ENCODE measurements at regions not wholly inside any gene's neighbourhood (a gene's known extent, or its start where the extent isn't known, plus 50 kb on each side); places are given as distances from the start of the nearest gene placed in this dataset.
"Not testable (repeated sequence)": the region's sequence is repeated elsewhere in the genome, so short reads cannot be mapped to it uniquely, and the experiment has no call there.

DNA sequence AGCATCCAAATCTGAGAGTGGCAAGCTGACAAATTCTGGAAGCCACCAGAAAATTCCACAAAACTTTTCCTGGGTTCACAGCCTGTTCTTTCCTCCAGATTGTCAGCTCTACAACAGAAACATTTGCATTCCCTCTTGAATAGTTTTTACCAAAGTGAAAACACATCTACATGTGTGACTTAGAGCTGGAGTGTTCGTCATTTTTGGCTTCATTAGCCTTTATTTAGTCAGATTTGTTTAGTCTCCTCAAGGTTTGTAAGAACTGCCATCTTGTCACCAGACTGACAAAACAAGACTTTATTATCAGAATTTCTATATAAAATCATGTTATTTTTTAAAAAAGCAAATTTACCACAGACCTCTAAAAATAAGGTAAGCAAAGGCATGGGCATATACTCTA is 347.3 kb downstream of the TRIM36 start:
- no peak for DNase-seq (ENCODE audit: low spot score)

- no peak for DNase-seq (ENCODE audit: low spot score)
These were observed 379.3 kb downstream of the TRIM36 start for GRCh38 chr5:114790403-114790792.

DNA sequence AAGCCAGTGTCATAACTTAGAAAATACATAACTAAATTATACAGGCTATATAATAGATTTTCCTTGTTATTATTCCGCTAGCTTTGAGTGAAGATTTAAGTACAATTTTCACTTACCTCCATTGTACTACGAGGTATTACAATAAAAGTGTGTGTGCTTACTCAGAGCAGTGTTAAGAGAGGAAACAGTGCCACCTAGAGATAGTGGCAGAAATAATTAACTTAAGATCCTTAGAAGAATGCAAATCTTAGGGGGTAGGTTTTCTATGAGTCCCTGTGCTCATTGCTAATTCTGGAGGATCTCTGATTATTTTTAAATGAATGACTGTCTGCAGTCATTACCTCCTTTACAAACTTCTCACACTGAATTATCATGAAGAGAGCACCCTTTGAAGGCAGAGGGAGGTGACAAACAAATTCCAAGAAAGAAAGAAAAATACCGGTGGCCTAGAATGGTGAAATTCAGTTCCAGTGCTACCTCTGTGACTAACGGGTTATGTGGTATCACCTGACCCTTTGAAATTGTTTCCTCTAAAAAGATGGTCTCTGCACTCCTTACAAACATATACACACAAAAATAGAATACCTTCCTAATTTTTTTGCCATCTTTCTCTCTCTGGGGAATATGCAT is 379.8 kb downstream of the TRIM36 start:
- peak; percentile 39 for DNase-seq (ENCODE audit: low spot score)

DNA sequence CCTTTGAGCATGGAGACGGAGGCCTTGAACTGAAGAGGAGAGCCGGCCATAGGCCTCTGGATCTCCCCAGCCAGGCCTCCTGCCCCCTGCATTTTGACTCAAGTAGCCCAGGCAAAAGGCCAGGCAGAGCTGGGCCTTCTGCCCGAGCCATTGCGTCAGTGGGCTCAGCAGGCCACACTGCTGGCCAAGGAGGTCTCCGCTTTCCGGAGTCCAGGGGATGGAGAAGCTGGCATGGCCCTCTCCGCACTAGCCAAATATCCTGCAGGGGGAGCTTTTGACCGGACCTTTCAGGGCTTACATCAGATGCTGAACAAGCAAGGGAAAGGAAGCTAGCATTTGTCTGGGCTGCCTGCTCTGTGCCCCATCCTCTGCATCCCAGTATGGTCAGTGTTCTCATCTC is 386.8 kb downstream of the TRIM36 start:
- DNase-seq (ENCODE audit: low spot score): no peak

DNA sequence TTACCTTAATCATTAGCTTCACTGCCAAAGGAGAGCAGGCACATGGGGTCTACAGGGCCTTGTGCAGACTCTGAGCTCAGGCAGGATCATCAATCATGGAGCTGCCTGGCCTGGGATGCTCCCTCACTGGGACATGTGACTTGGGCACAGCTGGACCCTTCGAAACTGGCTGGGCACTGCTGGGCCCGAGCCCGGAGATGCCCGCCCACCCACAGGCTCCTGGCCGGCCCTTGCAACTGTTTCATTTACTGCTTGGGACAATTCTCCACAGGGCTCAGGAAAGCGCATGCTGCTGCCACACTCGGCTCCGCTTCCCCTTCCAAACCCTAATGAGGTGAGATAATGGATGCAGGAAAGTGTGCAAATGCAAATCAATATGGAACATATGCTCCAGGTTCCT is 387.5 kb downstream of the TRIM36 start:
- no peak for DNase-seq (ENCODE audit: low spot score)

DNA sequence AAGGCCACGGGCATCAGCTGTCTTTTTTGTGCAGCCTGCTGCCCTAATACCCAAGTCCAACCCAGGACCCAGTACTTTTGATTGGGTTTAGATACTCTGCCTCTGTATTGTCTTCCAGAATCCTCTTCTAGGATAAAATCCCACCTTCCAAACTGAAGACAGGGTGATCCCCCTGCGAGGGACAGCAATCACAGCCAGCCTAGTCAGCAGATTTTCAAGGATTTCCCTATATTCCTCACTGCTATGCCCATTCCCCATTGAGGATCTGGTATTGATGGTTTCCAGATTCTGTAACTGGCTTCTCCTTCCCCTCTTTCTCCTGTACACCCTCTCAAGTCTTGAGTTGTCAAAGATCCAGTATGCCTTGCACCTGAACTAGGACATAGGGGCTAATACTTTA is 389.4 kb downstream of the TRIM36 start:
- no peak for DNase-seq (ENCODE audit: low spot score)

DNA sequence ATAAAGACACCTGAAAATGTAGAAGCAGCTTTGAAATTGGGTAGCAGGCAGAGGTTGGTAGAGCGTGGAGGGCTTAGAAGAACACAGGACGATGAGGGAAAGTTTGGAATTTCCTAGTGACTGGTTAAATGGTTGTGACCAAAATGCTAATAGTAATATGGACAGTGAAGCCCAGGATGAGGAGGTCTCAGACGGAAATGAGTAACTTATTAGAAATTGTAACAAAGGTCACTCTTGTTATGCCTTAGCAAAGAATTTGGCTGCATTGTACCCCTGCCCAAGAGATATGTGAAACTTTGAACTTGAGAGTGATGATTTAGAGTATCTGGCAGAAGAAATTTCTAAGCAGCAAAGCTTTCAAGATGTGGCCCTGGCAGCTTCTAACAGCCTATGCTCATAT is 382.5 kb downstream of the KCNN2 start:
- DNase-seq (ENCODE audit: low spot score): no peak

- no peak for DNase-seq (ENCODE audit: low spot score)
These were observed 372.4 kb downstream of the KCNN2 start for GRCh38 chr5:114734238-114734637.

DNA sequence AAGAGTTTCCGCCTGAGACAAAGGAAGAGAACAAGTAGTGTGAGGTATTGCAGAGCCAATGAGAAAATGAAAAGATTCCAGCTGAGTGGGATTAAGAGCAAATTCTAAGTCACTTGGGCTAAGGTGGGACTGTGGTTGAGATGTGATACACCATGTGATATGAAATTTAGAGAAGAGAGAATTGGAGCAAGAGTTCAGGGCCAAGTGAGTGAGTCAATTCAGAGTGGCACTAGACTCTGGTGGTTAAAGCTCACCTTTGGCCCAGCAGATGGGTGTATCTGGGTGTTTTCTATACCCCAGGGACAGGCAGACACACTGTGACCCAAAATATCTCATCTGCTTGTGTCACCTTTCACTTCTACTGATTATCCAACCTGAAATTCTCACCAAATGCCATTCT is 368.1 kb downstream of the KCNN2 start:
- no peak for DNase-seq (ENCODE audit: low spot score)

DNA sequence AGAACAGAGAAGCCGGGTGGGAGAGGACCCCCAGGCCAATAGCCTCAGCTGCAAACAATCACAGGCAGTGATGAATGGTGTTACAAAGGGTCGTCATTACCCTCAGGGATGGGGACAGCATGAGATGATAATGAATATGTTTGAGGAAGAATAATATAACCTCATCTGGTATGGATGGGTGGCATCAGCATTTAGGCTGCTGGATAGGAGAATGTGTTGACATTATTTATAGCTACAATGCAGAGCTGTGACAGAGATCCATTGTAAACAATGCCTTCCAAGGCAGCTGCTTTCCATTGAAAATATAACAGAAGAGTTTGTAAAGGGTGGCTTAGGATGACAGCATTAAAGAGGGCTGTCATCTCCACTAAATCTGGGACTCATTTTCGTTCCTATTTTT is 365.5 kb downstream of the KCNN2 start:
- DNase-seq (ENCODE audit: low spot score): no peak

DNA sequence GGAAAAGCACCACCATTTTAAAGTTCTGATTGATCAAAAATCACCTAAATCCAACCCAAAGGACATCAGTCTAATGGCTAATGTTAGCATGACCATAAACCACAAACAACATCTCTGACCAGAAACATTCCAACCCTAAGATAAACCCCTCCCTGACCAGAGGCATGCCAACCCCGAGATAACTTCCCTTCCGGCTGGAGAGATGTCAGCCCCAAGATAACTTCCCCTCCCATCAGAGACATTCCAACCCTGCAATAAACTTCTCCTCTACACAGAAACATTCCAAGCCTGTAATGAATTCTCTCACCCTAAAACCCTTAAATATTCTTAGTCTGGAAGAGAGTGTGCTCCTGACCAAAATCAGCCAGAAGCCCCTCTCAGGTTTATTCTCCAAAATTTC is 364.3 kb downstream of the KCNN2 start:
- DNase-seq (ENCODE audit: low spot score): no peak

GRCh38 chr5:114719268-114719667 is 357.4 kb downstream of the KCNN2 start:
- no peak for DNase-seq (ENCODE audit: low spot score)

DNA sequence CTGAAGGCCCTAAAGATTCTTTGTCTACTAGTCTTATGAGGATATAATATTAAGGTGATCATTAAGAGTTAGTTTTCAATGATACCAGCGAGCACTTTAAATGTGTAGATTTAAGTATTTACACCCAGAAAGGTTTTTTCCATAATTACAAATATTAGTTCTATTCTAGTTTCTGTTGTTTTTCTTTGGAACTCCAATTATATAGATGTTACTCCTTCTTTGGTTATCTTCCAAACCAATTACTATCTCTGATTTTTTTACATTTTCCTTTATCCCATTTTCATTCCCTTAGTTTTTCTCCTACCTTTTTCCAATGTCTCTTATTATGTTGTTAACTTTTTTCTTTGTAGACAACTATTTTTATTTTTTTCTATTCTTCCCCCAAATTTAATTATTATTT is 355.1 kb downstream of the KCNN2 start:
- no peak for DNase-seq (ENCODE audit: low spot score)

- not testable (repeated sequence) for DNase-seq (ENCODE audit: low spot score)
These were observed 342.5 kb downstream of the KCNN2 start for GRCh38 chr5:114704225-114704893.

DNA sequence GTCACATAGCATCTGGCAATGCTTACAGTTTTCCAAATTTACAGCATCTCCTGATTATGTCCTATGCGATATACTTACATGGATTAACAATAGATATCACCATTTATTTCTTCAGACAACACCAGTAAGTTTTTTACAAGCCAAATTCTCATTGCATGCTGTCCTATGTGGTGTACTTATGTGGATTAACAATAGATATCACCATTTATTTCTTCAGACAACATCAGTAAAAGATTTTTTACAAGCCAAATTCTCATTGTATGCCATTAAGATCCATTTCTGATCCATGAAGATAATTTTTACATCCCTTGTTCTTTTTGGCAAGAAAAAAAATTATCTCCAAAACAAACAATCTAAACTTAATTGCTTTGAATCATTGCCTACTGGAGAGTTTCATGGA is 340.9 kb downstream of the KCNN2 start:
- DNase-seq (ENCODE audit: low spot score): no peak

DNA sequence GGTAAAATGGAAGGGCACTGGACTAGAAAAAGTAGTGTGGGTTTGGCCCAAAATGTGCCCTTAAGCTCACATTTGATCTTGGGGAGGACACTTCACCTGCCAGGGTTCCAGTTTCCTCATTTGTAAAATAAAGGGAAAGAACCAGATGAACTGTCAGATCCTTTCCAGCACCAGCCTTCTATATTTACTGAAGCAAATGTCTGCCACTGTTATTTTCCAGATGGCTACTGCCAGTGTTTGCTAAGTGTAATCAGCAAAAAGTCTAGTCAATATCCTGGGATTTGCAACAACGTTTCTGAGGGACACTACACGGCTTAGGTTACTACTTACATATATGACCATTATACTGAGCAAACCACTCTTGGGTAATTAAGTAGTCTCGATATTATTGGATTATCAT is 340.3 kb downstream of the KCNN2 start:
- no peak for DNase-seq (ENCODE audit: low spot score)

GRCh38 chr5:114700823-114701222 is 339.0 kb downstream of the KCNN2 start:
- DNase-seq (ENCODE audit: low spot score): no peak

- DNase-seq (ENCODE audit: low spot score): no peak
These were observed 333.5 kb downstream of the KCNN2 start for GRCh38 chr5:114695292-114695904.

DNA sequence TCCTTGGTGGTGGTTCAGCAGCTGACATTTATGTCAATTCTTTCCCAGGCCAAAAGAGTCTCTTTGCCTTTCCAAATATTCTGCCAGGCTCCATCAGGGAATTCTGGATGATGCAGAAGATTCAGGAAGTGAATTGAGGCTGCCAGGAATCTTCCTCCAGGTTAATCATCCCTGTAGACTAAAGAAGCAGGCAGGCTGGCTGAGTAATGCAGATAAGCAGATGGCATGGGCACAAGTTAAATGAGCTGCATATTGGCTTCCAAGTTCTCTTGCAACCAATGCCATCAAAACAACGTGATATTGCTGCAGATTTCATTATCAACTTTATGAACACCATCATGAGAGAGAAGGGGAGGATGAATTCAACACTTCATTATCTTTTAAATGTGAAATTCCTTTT is 324.5 kb downstream of the KCNN2 start:
- no peak for DNase-seq (ENCODE audit: low spot score)

DNA sequence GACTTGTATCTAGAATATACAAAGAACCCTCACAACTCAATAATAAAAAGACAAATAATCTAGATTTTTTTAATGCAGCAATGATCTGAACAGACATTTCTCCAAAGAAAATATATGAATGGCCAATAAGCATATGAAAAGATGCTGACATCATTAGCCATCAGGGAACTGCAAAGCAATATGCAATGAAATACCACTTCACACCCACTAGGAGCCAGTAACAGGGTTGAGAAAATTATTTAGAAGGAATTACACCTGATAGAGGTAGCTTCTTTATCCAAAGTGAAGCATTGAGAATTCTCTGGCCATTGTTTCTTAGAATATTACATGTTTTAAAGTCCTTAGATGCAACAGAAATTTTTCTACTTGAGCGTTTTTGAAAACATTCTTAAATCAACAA is 316.9 kb downstream of the KCNN2 start:
- no peak for DNase-seq (ENCODE audit: low spot score)

GRCh38 chr5:114665551-114665950 is 303.7 kb downstream of the KCNN2 start:
- DNase-seq (ENCODE audit: low spot score): no peak

GRCh38 chr5:114660791-114661190 is 298.9 kb downstream of the KCNN2 start:
- no peak for DNase-seq (ENCODE audit: low spot score)

GRCh38 chr5:114658194-114658593 is 296.3 kb downstream of the KCNN2 start:
- no peak for DNase-seq (ENCODE audit: low spot score)
